ENCODE measurements at regions not wholly inside any gene's neighbourhood (a gene's known extent, or its start where the extent isn't known, plus 50 kb on each side); places are given as distances from the start of the nearest gene placed in this dataset.
A peak's percentile ranks its signal among the peaks of the same experiment; 100 is the strongest.
"Not testable (repeated sequence)": the region's sequence is repeated elsewhere in the genome, so short reads cannot be mapped to it uniquely, and the experiment has no call there.

GRCh38 chr1:222187566-222188332 lies 360.2 kb downstream of the HHIPL2 start:
- DNase-seq (ENCODE audit: low read depth in 2 of 3, low spot score in 1 of 3): no peak

- no peak for DNase-seq (ENCODE audit: low read depth in 2 of 3, low spot score in 1 of 3)
Measured at GRCh38 chr1:222182641-222183040, 365.3 kb downstream of the HHIPL2 start.

- no peak for DNase-seq (ENCODE audit: low read depth in 2 of 3, low spot score in 1 of 3)
Measured at GRCh38 chr1:222181191-222181590, 366.7 kb downstream of the HHIPL2 start.

GRCh38 chr1:222177496-222177895 lies 370.4 kb downstream of the HHIPL2 start:
- DNase-seq (ENCODE audit: low read depth in 2 of 3, low spot score in 1 of 3): not testable (repeated sequence)

- DNase-seq (ENCODE audit: low read depth in 2 of 3, low spot score in 1 of 3): no peak
Measured at GRCh38 chr1:222171005-222171404, 376.9 kb downstream of the HHIPL2 start.

GRCh38 chr1:222168621-222169020 lies 379.3 kb downstream of the HHIPL2 start:
- no peak for DNase-seq (ENCODE audit: low read depth in 2 of 3, low spot score in 1 of 3)

GRCh38 chr1:222167896-222168295 lies 380.0 kb downstream of the HHIPL2 start:
- no peak for DNase-seq (ENCODE audit: low read depth in 2 of 3, low spot score in 1 of 3)

- peak; percentile 1 to 12 (median 4) for DNase-seq (ENCODE audit: low read depth in 2 of 3, low spot score in 1 of 3)
Measured at GRCh38 chr1:222167111-222167510, 380.8 kb downstream of the HHIPL2 start.

- no peak for DNase-seq (ENCODE audit: low read depth in 2 of 3, low spot score in 1 of 3)
Measured at GRCh38 chr1:222165629-222166028, 382.3 kb downstream of the HHIPL2 start.

GRCh38 chr1:222163895-222164294 lies 384.0 kb downstream of the HHIPL2 start:
- no peak for DNase-seq (ENCODE audit: low read depth in 2 of 3, low spot score in 1 of 3)

- DNase-seq (ENCODE audit: low read depth in 2 of 3, low spot score in 1 of 3): no peak
Measured at GRCh38 chr1:222161676-222162075, 386.2 kb downstream of the HHIPL2 start.

- DNase-seq (ENCODE audit: low read depth in 2 of 3, low spot score in 1 of 3): no peak
Measured at GRCh38 chr1:222157612-222158011, 390.3 kb downstream of the HHIPL2 start.

- DNase-seq (ENCODE audit: low read depth in 2 of 3, low spot score in 1 of 3): no peak
Measured at GRCh38 chr1:222140206-222140605, 398.3 kb upstream of the DUSP10 start.

- DNase-seq (ENCODE audit: low read depth in 2 of 3, low spot score in 1 of 3): no peak
Measured at GRCh38 chr1:222138095-222138494, 396.2 kb upstream of the DUSP10 start.

GRCh38 chr1:222136869-222137268 lies 395.0 kb upstream of the DUSP10 start:
- DNase-seq (ENCODE audit: low read depth in 2 of 3, low spot score in 1 of 3): no peak

GRCh38 chr1:222129041-222129440 lies 387.2 kb upstream of the DUSP10 start:
- no peak for DNase-seq (ENCODE audit: low read depth in 2 of 3, low spot score in 1 of 3)

GRCh38 chr1:222127526-222128152 lies 385.8 kb upstream of the DUSP10 start:
- no peak for DNase-seq (ENCODE audit: low read depth in 2 of 3, low spot score in 1 of 3)

GRCh38 chr1:222127096-222127495 lies 385.2 kb upstream of the DUSP10 start:
- no peak for DNase-seq (ENCODE audit: low read depth in 2 of 3, low spot score in 1 of 3)

- DNase-seq (ENCODE audit: low read depth in 2 of 3, low spot score in 1 of 3): no peak
Measured at GRCh38 chr1:222126052-222126451, 384.2 kb upstream of the DUSP10 start.

- no peak for DNase-seq (ENCODE audit: low read depth in 2 of 3, low spot score in 1 of 3)
Measured at GRCh38 chr1:222124602-222125001, 382.7 kb upstream of the DUSP10 start.

- no peak for DNase-seq (ENCODE audit: low read depth in 2 of 3, low spot score in 1 of 3)
Measured at GRCh38 chr1:222123111-222123510, 381.2 kb upstream of the DUSP10 start.

GRCh38 chr1:222117809-222118208 lies 375.9 kb upstream of the DUSP10 start:
- DNase-seq (ENCODE audit: low read depth in 2 of 3, low spot score in 1 of 3): no peak
